GM21723 (cell line): ENCODE measurements at regions not wholly inside any gene's neighbourhood (a gene's known extent, or its start where the extent isn't known, plus 50 kb on each side); places are given as distances from the start of the nearest gene placed in this dataset.
"Not testable (repeated sequence)": the region's sequence is repeated elsewhere in the genome, so short reads cannot be mapped to it uniquely, and the experiment has no call there.

Source experiments
- ATAC-seq: cut with Tn5 transposase; IDR thresholded peaks from one replicate; pipeline ENCODE4 v1.9.1; 2021; ENCODE audit warnings: mild to moderate bottlenecking, moderate library complexity; ENCODE audit not compliant: unreplicated experiment

DNA sequence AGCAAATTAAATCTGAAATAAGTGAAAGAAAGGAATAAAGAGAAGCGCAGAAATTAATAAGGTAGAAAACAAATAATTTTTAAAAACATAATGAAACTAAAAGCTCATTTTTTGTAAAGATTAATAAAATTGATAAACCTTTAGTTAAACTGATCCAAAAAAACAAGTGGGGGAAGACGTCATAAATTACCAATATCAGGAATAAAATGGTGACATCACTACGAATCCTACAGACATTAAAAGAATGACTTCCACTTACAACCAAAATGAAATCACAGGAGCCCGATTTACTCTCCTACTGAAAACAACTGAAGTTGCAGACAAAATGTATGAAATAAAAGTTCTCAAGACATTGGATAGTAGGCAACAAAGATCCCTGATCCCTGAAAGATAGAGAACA lies 68.1 kb upstream of the IFFO2 start:
- no peak for ATAC-seq

DNA sequence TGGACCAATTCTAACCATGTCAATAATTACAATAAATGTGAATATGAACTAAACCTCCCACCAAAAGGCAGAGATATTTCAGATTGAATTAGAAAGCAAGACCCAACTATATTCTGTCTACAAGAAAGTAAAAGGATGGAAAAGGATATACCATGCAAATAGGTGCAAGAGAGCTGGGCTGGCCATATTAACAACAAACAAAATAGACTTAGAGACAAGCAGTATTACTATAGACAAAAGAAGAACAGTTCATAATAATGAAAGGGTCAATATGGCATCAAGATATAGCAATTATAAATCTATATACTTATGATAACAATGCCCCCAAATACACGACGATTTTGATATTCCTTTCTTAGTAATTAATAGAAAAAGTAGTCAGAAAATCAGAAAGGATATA lies 67.3 kb upstream of the IFFO2 start:
- ATAC-seq: no peak

DNA sequence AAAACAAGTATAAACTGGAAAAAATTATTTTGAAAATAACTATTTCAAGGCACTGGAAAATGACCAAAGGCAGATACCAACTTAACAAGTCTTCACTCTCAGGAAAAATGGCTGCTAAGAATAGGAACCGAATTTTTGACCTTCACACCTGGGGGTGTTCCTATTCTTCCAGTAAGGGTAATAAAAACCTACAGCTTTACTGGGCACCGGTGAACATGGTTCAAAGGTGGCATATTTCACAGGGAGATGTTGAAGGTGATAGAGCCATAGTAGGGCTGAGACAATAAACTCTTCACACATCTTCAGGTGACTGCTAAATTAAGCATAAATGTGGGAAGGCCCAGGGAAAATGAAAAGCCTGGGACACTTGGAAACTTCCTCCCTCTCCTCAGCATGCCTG lies 65.4 kb upstream of the IFFO2 start:
- no peak for ATAC-seq

DNA sequence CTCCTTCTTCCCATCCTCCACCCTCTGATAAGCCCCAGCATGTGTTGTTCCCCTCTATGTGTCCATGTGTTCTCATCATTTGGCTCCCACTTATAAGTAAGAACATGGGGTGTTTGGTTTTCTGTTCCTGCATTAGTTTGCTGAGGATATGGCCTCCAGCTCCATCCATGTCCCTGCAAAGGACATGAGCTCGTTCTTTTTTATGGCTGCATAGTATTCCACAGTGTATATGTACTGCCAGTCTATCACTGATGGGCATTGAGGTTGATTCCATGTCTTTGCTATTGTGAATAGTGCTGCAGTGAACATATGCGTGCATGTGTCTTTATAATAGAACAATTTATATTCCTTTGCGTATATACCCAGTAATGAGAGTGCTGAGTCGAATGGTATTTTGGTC lies 62.8 kb upstream of the IFFO2 start:
- not testable (repeated sequence) for ATAC-seq

DNA sequence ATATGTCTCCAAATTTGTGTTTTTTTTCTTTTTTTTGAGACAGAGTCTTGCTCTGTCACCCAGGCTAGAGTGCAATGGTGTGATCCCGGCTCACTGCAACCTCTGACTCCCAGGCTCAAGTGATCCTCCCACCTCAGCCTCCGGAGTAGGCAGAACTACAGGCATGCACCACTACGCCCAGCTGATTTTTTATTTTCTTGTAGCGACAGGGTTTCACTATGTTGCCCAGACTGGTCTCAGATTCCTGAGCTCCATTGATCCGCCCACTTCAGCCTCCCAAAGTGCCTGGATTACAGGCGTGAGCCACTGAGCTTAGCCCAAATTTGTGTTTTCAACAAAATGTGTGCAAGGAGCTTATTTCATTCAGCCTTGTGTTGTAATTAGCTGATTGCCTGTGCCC lies 59.0 kb upstream of the IFFO2 start:
- ATAC-seq: no peak

DNA sequence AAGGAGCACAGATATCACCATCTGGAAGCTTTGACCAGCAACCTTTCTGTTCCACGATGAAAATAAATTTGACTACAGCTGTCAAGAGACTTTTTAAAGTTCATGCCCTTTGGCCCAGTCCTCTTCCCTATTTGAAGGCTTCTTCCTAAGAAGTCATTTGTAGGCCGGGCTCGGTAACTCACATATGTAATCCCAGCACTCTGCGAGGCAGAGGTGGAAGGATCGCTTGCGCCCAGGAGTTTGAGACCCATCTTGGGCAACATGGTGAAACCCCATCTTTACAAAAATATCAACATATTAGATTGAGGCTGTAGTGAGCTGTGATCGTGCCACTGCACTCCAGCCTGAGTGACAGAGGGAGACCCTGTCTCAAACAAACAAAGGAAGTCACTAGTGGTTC lies 58.3 kb upstream of the IFFO2 start:
- no peak for ATAC-seq

DNA sequence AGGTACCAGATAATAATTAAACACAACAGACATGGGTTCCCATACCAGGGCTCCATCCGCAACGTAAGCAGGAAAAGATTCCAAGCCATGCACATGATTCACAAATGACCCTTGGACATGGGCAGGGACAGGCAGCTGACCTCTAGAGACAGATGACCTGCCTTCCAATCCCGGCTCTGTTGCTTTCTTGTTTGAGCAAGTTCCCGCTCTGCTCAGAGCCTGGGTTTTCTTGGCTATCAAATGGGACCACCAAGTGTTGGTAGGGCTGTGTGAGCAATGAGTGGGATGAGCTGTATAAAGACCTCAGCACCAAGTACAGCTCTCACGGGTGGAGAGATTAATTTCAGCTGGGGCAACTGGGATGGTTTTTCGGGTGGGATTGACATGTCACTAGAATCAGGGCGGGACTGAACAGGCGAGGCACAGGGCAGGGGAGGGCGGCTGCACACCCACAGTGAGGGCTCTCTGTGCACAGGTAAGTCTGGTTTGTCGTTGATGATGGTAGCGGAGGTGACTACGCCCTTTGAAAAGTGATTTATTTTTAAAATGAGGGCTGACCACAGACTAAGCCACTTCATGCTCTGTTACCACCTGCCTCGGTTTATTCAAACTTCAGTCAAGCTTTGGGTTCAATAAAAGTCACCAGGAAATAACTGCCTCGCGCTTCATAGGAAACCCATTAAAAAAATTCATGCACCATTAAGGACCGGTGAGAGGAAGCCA lies 57.5 kb upstream of the IFFO2 start:
- ATAC-seq: no peak

DNA sequence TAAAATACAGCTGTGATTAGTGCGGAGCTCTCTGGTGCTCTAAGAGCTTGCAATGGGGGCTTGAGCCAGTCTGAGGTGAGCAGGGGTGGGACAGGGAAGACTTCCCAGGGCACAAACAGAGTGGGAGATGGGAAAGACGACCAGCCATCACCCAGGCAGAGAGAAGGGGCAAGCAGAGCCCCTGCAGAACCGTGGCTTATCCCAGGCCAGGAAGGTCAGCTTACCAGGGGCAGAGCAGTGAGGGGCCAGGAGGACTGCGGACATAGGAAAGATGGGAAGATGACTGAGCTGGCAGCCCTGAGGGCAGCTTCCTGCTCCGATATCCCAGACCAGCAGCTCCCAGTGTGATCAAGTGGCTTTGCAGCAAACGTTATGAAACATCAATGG lies 55.4 kb upstream of the IFFO2 start:
- no peak for ATAC-seq

DNA sequence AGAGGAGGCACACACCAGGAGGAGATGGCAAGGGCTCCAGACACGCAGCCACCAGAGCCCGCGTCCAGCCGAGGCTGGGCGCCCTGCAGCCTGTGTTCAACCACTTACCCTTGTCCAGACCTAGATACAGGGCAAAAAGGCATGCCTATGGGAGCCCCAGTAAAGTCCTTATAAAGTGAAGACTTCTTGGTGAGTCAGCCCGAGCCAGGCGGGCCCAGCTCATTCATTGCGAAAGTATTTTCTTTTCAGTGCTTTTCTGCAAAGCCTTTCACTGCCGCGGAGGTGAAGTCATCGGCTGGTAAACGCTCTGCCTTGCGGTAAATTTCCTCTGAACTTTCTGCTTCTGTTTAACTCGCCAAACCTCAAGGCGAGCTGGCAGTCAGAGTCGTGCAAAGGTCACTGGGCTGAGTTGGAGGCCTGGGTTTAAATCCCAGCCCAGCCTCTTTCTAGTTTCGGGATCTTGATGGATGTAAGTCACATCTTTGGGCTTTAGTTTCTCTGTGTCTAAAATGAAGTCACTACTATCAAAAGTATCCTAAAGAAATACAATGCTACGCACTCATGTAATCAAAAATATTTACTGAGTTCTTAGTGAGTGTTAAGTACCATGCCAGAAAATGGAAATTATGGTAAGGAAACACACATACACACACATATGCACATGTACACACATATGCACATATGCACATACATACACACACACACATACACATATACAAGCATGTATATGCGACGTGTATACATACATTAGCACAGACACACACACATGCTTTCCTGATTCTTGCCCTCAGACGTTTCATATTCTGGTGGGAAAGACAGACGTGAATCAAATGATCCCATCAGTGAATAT lies 54.7 kb upstream of the IFFO2 start:
- ATAC-seq: peak; percentile 49

DNA sequence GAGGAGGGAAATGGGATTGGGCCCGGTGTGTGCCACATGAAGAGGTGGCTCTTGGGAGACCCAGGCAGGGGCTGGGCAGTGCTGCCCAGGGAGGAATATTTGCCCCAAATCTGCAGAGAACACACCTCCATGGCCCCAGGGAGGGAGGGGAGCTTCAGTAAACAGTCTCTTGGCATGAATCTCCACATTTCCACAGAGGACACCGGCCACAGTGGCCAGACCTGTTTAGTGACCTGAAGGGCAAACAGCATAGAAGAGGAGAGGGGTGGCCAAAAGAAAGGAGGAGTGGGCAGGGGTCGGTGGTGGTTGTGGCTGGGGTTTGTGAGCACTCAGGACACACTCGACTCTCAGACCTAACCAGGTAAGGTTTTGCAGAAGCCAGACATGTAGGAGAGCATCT lies 54.0 kb upstream of the IFFO2 start:
- ATAC-seq: no peak

DNA sequence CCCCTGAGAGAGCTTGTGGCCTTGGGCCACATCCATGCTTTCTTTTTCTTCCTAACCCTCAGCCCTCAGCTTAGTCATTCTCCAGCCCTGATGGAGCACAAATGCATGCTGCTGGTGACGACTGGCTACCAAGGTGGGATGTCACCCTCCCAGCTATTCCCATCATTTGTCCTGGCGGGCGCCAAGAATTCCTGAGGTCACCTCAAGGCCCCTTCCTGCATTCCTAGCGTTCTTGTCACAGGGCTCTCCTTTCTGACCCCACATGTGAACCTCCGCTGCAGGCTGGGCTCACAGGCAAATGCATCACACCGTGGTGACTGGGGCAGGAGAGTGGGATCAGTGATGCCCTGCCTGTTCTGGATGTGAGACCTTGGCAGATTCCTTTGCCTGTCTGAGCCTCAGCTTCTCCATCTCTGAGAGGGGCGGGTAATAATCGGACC lies 53.4 kb upstream of the IFFO2 start:
- ATAC-seq: no peak

DNA sequence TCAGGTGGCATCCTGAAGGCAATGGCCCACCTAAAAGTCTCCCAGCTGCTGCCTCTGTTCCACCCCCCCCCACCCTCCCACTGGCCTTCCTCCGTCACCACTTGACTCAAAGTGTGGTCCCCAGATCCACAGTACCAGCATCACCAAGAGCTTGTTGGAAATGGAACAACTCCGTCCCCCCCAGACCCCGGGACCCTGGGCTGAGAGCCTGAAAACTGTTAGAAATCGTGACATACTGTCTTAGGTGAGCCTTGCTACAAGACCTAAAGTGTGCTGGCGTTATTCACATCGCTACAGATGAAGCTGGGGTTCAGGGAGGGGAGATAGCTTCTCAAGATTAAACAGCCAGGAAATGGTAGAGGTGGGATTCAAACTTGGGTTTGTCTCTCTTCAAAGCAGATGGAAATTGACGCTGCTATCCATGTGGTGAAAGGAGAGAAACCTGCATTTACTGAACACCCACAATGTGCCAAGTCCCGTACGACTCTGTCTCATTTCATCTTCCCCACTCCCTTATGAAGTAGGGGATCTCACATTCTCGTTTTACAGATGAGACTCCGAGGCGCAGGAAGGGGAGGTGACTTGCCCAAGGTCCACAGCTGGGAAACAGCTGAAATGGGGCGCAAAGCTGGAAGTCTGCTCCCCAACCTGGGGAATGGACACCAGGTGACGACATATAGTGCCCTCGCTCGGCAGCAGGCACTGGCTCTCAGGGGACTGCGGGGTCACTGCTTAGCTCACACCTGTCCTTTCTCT lies 52.8 kb upstream of the IFFO2 start:
- ATAC-seq: no peak

DNA sequence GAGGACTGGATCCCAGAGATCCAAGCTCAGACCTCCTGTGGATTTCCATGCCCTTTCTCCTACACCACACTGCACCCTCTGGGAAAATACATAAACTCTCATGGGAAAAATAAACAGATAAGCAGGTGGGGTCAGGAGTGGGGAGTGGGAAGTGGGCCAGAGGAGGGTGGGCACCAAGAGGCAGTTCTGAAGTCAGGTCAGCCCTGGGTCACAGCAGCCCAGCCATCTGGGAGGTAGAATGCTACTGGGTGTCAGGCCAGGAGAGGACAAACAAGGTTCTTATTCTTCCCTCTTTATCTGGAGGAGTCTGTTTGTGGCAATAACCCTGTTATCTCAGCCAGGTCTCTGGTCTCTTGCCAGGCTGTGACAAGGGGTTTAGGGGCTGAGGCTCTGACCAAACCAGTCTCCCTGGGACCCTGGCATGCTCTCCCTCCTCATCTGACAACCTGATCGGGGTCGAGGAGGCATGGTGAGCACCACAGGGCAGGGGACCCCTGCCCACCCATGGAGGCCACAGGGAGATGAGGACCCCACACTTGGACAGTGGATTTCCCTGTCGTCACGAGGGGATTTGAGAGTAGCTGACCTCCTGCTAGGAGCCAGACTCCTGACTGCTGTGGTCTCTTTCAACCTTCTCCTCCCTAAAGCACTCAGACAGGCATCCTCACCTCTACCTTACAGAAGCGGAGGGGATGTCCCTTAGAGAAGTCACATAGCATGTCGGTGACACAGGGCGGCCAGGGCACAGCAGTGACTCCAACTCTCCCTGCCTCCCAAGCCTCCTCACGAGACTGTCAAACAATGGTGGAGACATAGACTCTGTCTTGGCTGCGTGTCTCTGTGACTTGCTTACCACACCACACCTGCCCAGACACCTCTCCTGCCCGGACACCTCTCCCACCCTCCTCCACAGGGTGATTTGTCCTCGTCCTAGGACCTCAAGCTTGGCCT lies 51.3 kb upstream of the IFFO2 start:
- ATAC-seq: no peak

DNA sequence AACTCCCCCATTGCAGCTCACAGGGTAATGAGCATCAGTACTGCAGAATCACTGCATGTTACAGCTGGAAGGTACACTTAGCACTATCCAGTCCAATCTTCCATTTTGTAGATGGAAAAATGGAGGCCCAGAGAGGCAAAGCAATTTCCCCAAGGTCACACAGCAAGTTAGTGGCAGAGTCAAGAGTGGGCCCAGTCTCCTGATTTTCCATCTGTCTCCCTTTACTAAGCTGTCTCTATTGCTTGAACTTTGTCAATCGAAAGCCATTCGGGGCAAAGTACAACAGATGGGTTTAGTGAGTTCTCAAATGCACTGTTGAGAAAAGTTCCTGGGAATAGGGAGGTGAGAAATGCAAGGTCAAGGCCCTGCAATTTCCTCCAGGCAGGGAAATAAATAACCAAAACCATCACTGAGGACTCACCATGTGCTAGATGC lies 50.4 kb upstream of the IFFO2 start:
- ATAC-seq: no peak
